ENCODE measurements at regions not wholly inside any gene's neighbourhood (a gene's known extent, or its start where the extent isn't known, plus 50 kb on each side); places are given as distances from the start of the nearest gene placed in this dataset.

GRCh38 chr13:76697288-76697687 lies 188.9 kb downstream of the KCTD12 start:
- Histone ChIP-seq H2BK120ac (replicated peaks; ENCODE audit: low read depth, low read length) (no peak overlapping the region), H4K5ac (ENCODE audit: insufficient read length, low read depth, low read length) (no peak overlapping the region), H3K4ac (replicated peaks; ENCODE audit: insufficient read length, low read depth, low read length) (no peak overlapping the region), H2AK5ac (ENCODE audit: low read depth, low read length) (no peak overlapping the region), H2BK12ac (ENCODE audit: low read depth, low read length) (no peak overlapping the region), H3K9ac (replicated peaks in 1 of 4; ENCODE audit: extremely low read depth in 1 of 4, low read depth in 3 of 4, low read length in 3 of 4) (no peak overlapping the region), H3K79me2 (ENCODE audit: control insufficient read depth in 1 of 2, insufficient read depth in 2 of 2, low read length in 2 of 2) (no peaks in the 10 kb centered on the region), H2BK15ac (ENCODE audit: low read length) (no peak overlapping the region), H3K4me3 (ENCODE audit: extremely low read depth in 1 of 4, insufficient read depth in 2 of 4, low read depth in 3 of 4, low read length in 4 of 4) (no peak overlapping the region), H3K36me3 (ENCODE audit: control insufficient read depth in 2 of 4, insufficient read depth in 4 of 4, low read length in 3 of 4) (no peaks in the 10 kb centered on the region), H4K91ac (replicated peaks; ENCODE audit: insufficient read length, low read length) (no peak overlapping the region), H3K27ac (ENCODE audit: low read depth, low read length) (no peak overlapping the region), H3K9me3 (ENCODE audit: insufficient read depth in 2 of 2, low read depth in 1 of 2, low read length in 1 of 2) (no peaks in the 10 kb centered on the region), H3K56ac (replicated peaks; ENCODE audit: insufficient read length, low read depth, low read length) (no peak overlapping the region), H4K8ac (ENCODE audit: extremely low read depth, insufficient read depth, low read length) (no peak overlapping the region), H3K27me3 (replicated peaks in 1 of 4; ENCODE audit: control insufficient read depth in 3 of 4, extremely low read depth in 1 of 4, insufficient read depth in 3 of 4, low read length in 3 of 4) (no peaks in the 10 kb centered on the region), H3K14ac (ENCODE audit: insufficient read length) (no peak overlapping the region), H3K4me2 (ENCODE audit: insufficient read depth in 1 of 2, low read depth in 2 of 2, low read length in 2 of 2) (no peak overlapping the region), H2BK20ac (ENCODE audit: low read length) (no peak overlapping the region), H3K18ac (ENCODE audit: extremely low read depth, low read length) (no peak overlapping the region; the same call in 1 of the 2 replicates), H3K23me2 (ENCODE audit: low read depth, low read length) (no peaks in the 10 kb centered on the region), H4K20me1 (replicated peaks in 1 of 2; ENCODE audit: control insufficient read depth in 1 of 2, insufficient read depth in 2 of 2, low read length in 2 of 2) (no peaks in the 10 kb centered on the region), H3K79me1 (ENCODE audit: low read depth, low read length) (no peaks in the 10 kb centered on the region), H2BK5ac (ENCODE audit: low read depth, low read length) (no peak overlapping the region), H3K4me1 (replicated peaks in 1 of 4; ENCODE audit: control insufficient read depth in 3 of 4, insufficient read depth in 4 of 4, low read length in 3 of 4) (no peaks in the 10 kb centered on the region), H2AFZ (ENCODE audit: low read length) (no peak overlapping the region), H3K23ac (ENCODE audit: insufficient read length) (no peak overlapping the region)
- FAIRE-seq (no peak), DNase-seq (ENCODE audit: low read depth in 1 of 2, low spot score in 2 of 2) (no peak)
- CTCF ChIA-PET (ENCODE audit: partially characterized antibody): interaction anchor here (1.2 kb wide), 1 partner anchor 16 kb away, joined by 3 read pairs; no protein-coding TSS in a partner anchor
- WGBS, 2 experiments (ENCODE audit: extremely low coverage in 1 of 2, insufficient coverage in 1 of 2, insufficient read length in 1 of 2, insufficient replicate concordance in 2 of 2, low coverage in 1 of 2, low lambda C conversion rate in 2 of 2, missing lambda C conversion rate in 1 of 2): 88% methylated on average over 2 of the region's 2 CpGs; no CpG with 5 or more reads in 1 of the 2 experiments
- POLR2A ChIA-PET (ENCODE audit: partially characterized antibody): no interaction called here
- TF ChIP-seq HDAC2 (IDR thresholded peaks at IDR 0.05; ENCODE audit: borderline replicate concordance in 1 of 2, low read depth in 2 of 2, low read length in 2 of 2): no peak
- no peak for TF ChIP-seq CTBP2 (IDR thresholded peaks at IDR 0.05; ENCODE audit: borderline replicate concordance, insufficient read depth, insufficient read length, low read length)
- TF ChIP-seq RXRA (IDR thresholded peaks at IDR 0.05; ENCODE audit: insufficient read depth, low read depth, low read length): no peak
- TF ChIP-seq ATF3 (IDR thresholded peaks at IDR 0.05; ENCODE audit: insufficient read depth, low read depth, low read length): no peak
- no peak for TF ChIP-seq ATF2 (IDR thresholded peaks at IDR 0.05; ENCODE audit: low read length)
- no peak for TF ChIP-seq KDM5A (IDR thresholded peaks at IDR 0.05; ENCODE audit: low read length)
- no peak for TF ChIP-seq FOSL1 (IDR thresholded peaks at IDR 0.05; ENCODE audit: insufficient read depth, low read depth, low read length)
- TF ChIP-seq CTCF (IDR thresholded peaks at IDR 0.05; ENCODE audit: control extremely low read depth in 1 of 3, insufficient read depth in 1 of 3, low read depth in 1 of 3, low read length in 3 of 3): no peak

Data from H1 (cell line).